K562 (cell line): ENCODE measurements at regions not wholly inside any gene's neighbourhood (a gene's known extent, or its start where the extent isn't known, plus 50 kb on each side); places are given as distances from the start of the nearest gene placed in this dataset.
A peak's percentile ranks its signal among the peaks of the same experiment; 100 is the strongest.

Experiments
- ATAC-seq: fragments of 200-7000 bp; cut with Tn5 transposase; 3 replicates; pipeline ENCODE4 v1.9.1; 2020; ENCODE audit warnings: moderate library complexity
- BruUV-seq: library from RNA; stranded (reverse); fragments of 400-500 nt; replicated peaks from 2 replicates; lab custom pipeline; 2021; lab: Mats Ljungman, UMichigan
- CTCF ChIA-PET: fragments of 300-600 bp; formaldehyde crosslinking; extraction: SDS; loops from one replicate; lab custom pipeline; 2021; ENCODE audit warnings: low intra/inter-chr PET ratio; lab: Yijun Ruan, JAX
- POLR2A ChIA-PET: fragments of 300-600, 350-650 bp; sonication (Branson Sonifier 250); formaldehyde crosslinking; extraction: SDS; loops from one replicate; lab custom pipeline; 2021; ENCODE audit warnings: antibody characterized with exemption, inconsistent platforms; lab: Yijun Ruan, JAX
- DNase-seq, 4 experiments: peaks; one replicate each; pipeline versions ENCODE4 v3.0.0 to v3.0.0-alpha.2; 2011 to 2018; ENCODE audit warnings: low spot score in 3 of 4, mixed read lengths in 3 of 4; ENCODE audit errors: extremely low read depth in 1 of 4
- FAIRE-seq: peaks from 2 replicates; lab custom pipeline; 2011; peaks lifted over from hg19 to GRCh38; lab: Jason Lieb, UNC
- H2AFZ ChIP-seq: 2 replicates; pipeline ENCODE4 v1.6.0; 2011; ENCODE audit warnings: low read depth, low read length, control low read depth, inconsistent platforms
- H3K27ac ChIP-seq: fragments of 200-600 bp; 3 replicates; pipeline ENCODE4 v1.8.0; 2011; ENCODE audit warnings: low read depth, mild to moderate bottlenecking, control low read depth, inconsistent platforms, low read length, moderate library complexity, mixed read lengths; ENCODE audit errors: extremely low read depth
- H3K27me3 ChIP-seq, 2 experiments: fragments of 300-600 bp in 1 of 2; 2 replicates in 1 of 2; 3 replicates in 1 of 2; pipeline versions ENCODE4 v1.6.0 to v1.8.0; 2011; ENCODE audit warnings: inconsistent platforms in 2 of 2, low read length in 2 of 2, mild to moderate bottlenecking in 1 of 2, mixed read lengths in 1 of 2, moderate library complexity in 1 of 2; ENCODE audit not compliant: control insufficient read depth in 2 of 2, insufficient read depth in 2 of 2
- H3K36me3 ChIP-seq: fragments of 300-600 bp; 3 replicates; pipeline ENCODE4 v1.8.0; 2011; ENCODE audit warnings: mild to moderate bottlenecking, low read length, inconsistent platforms; ENCODE audit not compliant: control insufficient read depth, insufficient read depth
- H3K4me1 ChIP-seq, 2 experiments: fragments of 200-600 bp in 1 of 2; replicated peaks in 1 of 2; 2 replicates in 1 of 2; 3 replicates in 1 of 2; pipeline versions ENCODE4 v1.5.1 to v1.8.0; 2011; ENCODE audit warnings: inconsistent platforms in 2 of 2, low read length in 2 of 2, mild to moderate bottlenecking in 1 of 2, mixed read lengths in 1 of 2, moderate library complexity in 1 of 2; ENCODE audit not compliant: control insufficient read depth in 2 of 2, insufficient read depth in 2 of 2
- H3K4me2 ChIP-seq: 2 replicates; pipeline ENCODE4 v1.6.1; 2011; ENCODE audit warnings: low read length, control low read depth, inconsistent platforms, mixed read lengths; ENCODE audit not compliant: insufficient read depth
- H3K4me3 ChIP-seq: fragments of 200-600 bp; sonication (generic), shearing (Covaris generic); 2 replicates; pipeline ENCODE4 v1.5.1; 2016; ENCODE audit warnings: control low read depth, inconsistent platforms
- H3K79me2 ChIP-seq: fragments of 200-600 bp; 3 replicates; pipeline ENCODE4 v1.8.0; 2011; ENCODE audit warnings: low read length, inconsistent platforms; ENCODE audit not compliant: control insufficient read depth, insufficient read depth
- H3K9ac ChIP-seq, 2 experiments: 2 replicates each; pipeline versions ENCODE4 v1.6.0 to v1.6.1; 2011; ENCODE audit warnings: low read depth in 2 of 2, low read length in 2 of 2, control low read depth in 1 of 2, inconsistent platforms in 1 of 2, mild to moderate bottlenecking in 1 of 2, mixed read lengths in 1 of 2; ENCODE audit not compliant: insufficient read depth in 1 of 2
- H3K9me1 ChIP-seq: one replicate; pipeline ENCODE4 v1.6.0; 2011; ENCODE audit warnings: inconsistent platforms, mild to moderate bottlenecking, low read length, moderate library complexity; ENCODE audit not compliant: control insufficient read depth, insufficient read depth
- H3K9me3 ChIP-seq: replicated peaks from 2 replicates; pipeline ENCODE4 v1.5.1; 2011; ENCODE audit warnings: low read depth, low read length, inconsistent platforms; ENCODE audit not compliant: control insufficient read depth, insufficient read depth
- H4K20me1 ChIP-seq: replicated peaks from 2 replicates; pipeline ENCODE4 v1.6.1; 2011; ENCODE audit warnings: low read length, inconsistent platforms, mixed read lengths; ENCODE audit not compliant: control insufficient read depth, insufficient read depth
- ARNT ChIP-seq, 2 experiments: fragments of 450-650 bp; IDR thresholded peaks; 2 replicates each; pipeline ENCODE4 v1.6.1; 2016; ENCODE audit warnings: mild to moderate bottlenecking in 1 of 2
- BACH1 ChIP-seq: fragments of 200-800 bp; sonication (Bioruptor generic); IDR thresholded peaks from 2 replicates; pipeline ENCODE4 v1.6.1; 2016; ENCODE audit warnings: missing genetic modification characterization, missing compliant biosample characterization
- TAF9B ChIP-seq: fragments of 450-650 bp; IDR thresholded peaks from 2 replicates; pipeline ENCODE4 v1.6.1; 2018; ENCODE audit warnings: mild to moderate bottlenecking; ENCODE audit not compliant: partially characterized antibody
- TFE3 ChIP-seq: fragments of 450-650 bp; formaldehyde crosslinking; IDR thresholded peaks from 2 replicates; pipeline ENCODE4 v1.4.0; 2020; ENCODE audit warnings: mild to moderate bottlenecking, mixed read lengths
- ZNF551 ChIP-seq: fragments of 250-450 bp; sonication (Bioruptor Pico); IDR thresholded peaks from 2 replicates; pipeline ENCODE4 v1.5.0; 2021; ENCODE audit warnings: mild to moderate bottlenecking, moderate library complexity
- ZNF586 ChIP-seq: fragments of 450-650 bp; formaldehyde crosslinking; conservative IDR thresholded peaks from 2 replicates; pipeline ENCODE4 v1.4.0; 2020; ENCODE audit warnings: mild to moderate bottlenecking, moderate library complexity
- WGBS: fragments of 100-300 bp; shearing (Covaris generic); methylation state at CpG from one replicate; pipeline ENCODE4 v1.1.6; 2016; ENCODE audit warnings: low coverage, mixed read lengths; ENCODE audit not compliant: insufficient coverage; ENCODE audit errors: missing lambda C conversion rate; 5-methylcytosine and 5-hydroxymethylcytosine counted together
- in situ Hi-C: fragments of 300-500 bp; cut with MboI; formaldehyde crosslinking; loops from 4 replicates; pipeline ENCODE4 v1.15.0; 2018; ENCODE audit warnings: inconsistent platforms, mixed read lengths
- intact Hi-C: fragments of 100-400 bp; cut with micrococcal nuclease; formaldehyde crosslinking; loops from 2 replicates; pipeline ENCODE4 v1.14.2; 2022

GRCh38 chr5:141800617-141801016 is 77.6 kb downstream of the PCDH1 start:
- FAIRE-seq = no peak
- POLR2A ChIA-PET = no interaction called here

More at GRCh38 chr5:141800617-141801016, 77.6 kb downstream of the PCDH1 start:
- H3K4me2 ChIP-seq = no peak overlapping the region
- no peak overlapping the region for H3K9ac ChIP-seq
- H2AFZ ChIP-seq = no peak overlapping the region
- no peaks in the 10 kb centered on the region; a peak in 1 of 5 replicates for H3K4me1 ChIP-seq
- TF ChIP-seq BACH1 (tag) (no peak), ARNT (IDR thresholded peaks at IDR 0.05) (no peak), TAF9B (no peak), ZNF586 (no peak), ZNF551 (CRISPR knock-in tag) (no peak), TFE3 (CRISPR knock-in tag) (no peak)
- no peaks in the 10 kb centered on the region for H3K9me3 ChIP-seq
- in situ Hi-C loops = no loop called here
- H3K27me3 ChIP-seq = peaks cover 14 to 49% of the 10 kb centered on the region in 2 experiments
- no peaks in the 10 kb centered on the region for H3K9me1 ChIP-seq
- no peaks in the 10 kb centered on the region for H3K36me3 ChIP-seq
- no peak overlapping the region for H3K27ac ChIP-seq
- no TSS peak for BruUV-seq
- H3K79me2 ChIP-seq = no peaks in the 10 kb centered on the region
- no peak for DNase-seq
- H3K4me3 ChIP-seq = no peak overlapping the region
- H4K20me1 ChIP-seq = peaks cover 8% of the 10 kb centered on the region; the same call in 1 of the 2 replicates
- ATAC-seq = peak; percentile 29
- WGBS = 3% methylated on average over 6 of the region's 6 CpGs
- CTCF ChIA-PET = no interaction called here
- intact Hi-C loops = no loop called here
